SK-N-SH treated with all-trans-retinoic acid at 6 μM for 48 hours (cell line): ENCODE measurements at regions not wholly inside any gene's neighbourhood (a gene's known extent, or its start where the extent isn't known, plus 50 kb on each side); places are given as distances from the start of the nearest gene placed in this dataset.

Source experiments
- ATAC-seq: fragments of 200-7000 bp; cut with Tn5 transposase; 3 replicates; pipeline ENCODE4 v1.9.1; 2020; ENCODE audit warnings: mild to moderate bottlenecking, moderate library complexity
- ARNTL ChIP-seq: fragments of 450-650 bp; formaldehyde crosslinking; IDR thresholded peaks from 2 replicates; pipeline ENCODE4 v1.5.0; 2020; ENCODE audit warnings: low read depth, mild to moderate bottlenecking, moderate library complexity, borderline replicate concordance
- BACH2 ChIP-seq: fragments of 250-450 bp; sonication (Bioruptor Pico); IDR thresholded peaks from 2 replicates; pipeline ENCODE4 v1.9.0; 2021; ENCODE audit warnings: mild to moderate bottlenecking, borderline replicate concordance
- CREB5 ChIP-seq: fragments of 250-450 bp; sonication (Bioruptor Pico); IDR thresholded peaks from 2 replicates; pipeline ENCODE4 v1.5.1; 2020; ENCODE audit warnings: low read depth, mild to moderate bottlenecking, moderate library complexity
- CSDC2 ChIP-seq: fragments of 250-450 bp; sonication (Bioruptor Pico); IDR thresholded peaks from 2 replicates; pipeline ENCODE4 v1.5.0; 2020; ENCODE audit warnings: mild to moderate bottlenecking, moderate library complexity
- ESRRG ChIP-seq: fragments of 250-450 bp; sonication (Bioruptor Pico); IDR thresholded peaks from 2 replicates; pipeline ENCODE4 v1.6.1; 2021; ENCODE audit warnings: mild to moderate bottlenecking
- GLIS3 ChIP-seq: fragments of 250-450 bp; sonication (Bioruptor Pico); IDR thresholded peaks from 2 replicates; pipeline ENCODE4 v1.5.0; 2020; ENCODE audit warnings: mild to moderate bottlenecking, moderate library complexity
- ISL1 ChIP-seq: fragments of 250-450 bp; sonication (Bioruptor Pico); IDR thresholded peaks from 2 replicates; pipeline ENCODE4 v2.1.2; 2022; ENCODE audit warnings: mild to moderate bottlenecking, moderate library complexity
- OSR1 ChIP-seq: fragments of 250-450 bp; sonication (Bioruptor Pico); IDR thresholded peaks from 2 replicates; pipeline ENCODE4 v1.8.0; 2022; ENCODE audit warnings: moderate library complexity, mild to moderate bottlenecking, inconsistent platforms
- PATZ1 ChIP-seq: fragments of 250-450 bp; sonication (Bioruptor Pico); IDR thresholded peaks from 2 replicates; pipeline ENCODE4 v1.8.0; 2020; ENCODE audit warnings: mild to moderate bottlenecking, moderate library complexity, borderline replicate concordance
- PPARA ChIP-seq: fragments of 250-450 bp; sonication (Bioruptor Pico); IDR thresholded peaks from 2 replicates; pipeline ENCODE4 v1.5.0; 2020; ENCODE audit warnings: mild to moderate bottlenecking, borderline replicate concordance
- RARB ChIP-seq: fragments of 250-450 bp; sonication (Bioruptor Pico); IDR thresholded peaks from 2 replicates; pipeline ENCODE4 v1.8.0; 2021; ENCODE audit warnings: mild to moderate bottlenecking, moderate library complexity
- TCF4 ChIP-seq: fragments of 250-450 bp; sonication (Bioruptor Pico); IDR thresholded peaks from 2 replicates; pipeline ENCODE4 v1.8.0; 2021; ENCODE audit warnings: mild to moderate bottlenecking, moderate library complexity, borderline replicate concordance
- TOX ChIP-seq: fragments of 250-450 bp; sonication (Bioruptor Pico); IDR thresholded peaks from 2 replicates; pipeline ENCODE4 v1.8.0; 2021; ENCODE audit warnings: mild to moderate bottlenecking, moderate library complexity, borderline replicate concordance
- ZC3H10 ChIP-seq: fragments of 250-450 bp; sonication (Bioruptor Pico); IDR thresholded peaks from 2 replicates; pipeline ENCODE4 v1.5.1; 2021; ENCODE audit warnings: mild to moderate bottlenecking, moderate library complexity
- ZFP30 ChIP-seq: fragments of 450-650 bp; formaldehyde crosslinking; IDR thresholded peaks from 2 replicates; pipeline ENCODE4 v1.5.0; 2022; ENCODE audit warnings: mild to moderate bottlenecking, moderate library complexity
- ZNF565 ChIP-seq: fragments of 450-650 bp; formaldehyde crosslinking; conservative IDR thresholded peaks from 2 replicates; pipeline ENCODE4 v1.5.0; 2020; ENCODE audit warnings: low read depth, mild to moderate bottlenecking, moderate library complexity
- ZNF70 ChIP-seq: fragments of 450-650 bp; formaldehyde crosslinking; IDR thresholded peaks from 2 replicates; pipeline ENCODE4 v1.5.0; 2020; ENCODE audit warnings: mild to moderate bottlenecking, moderate library complexity
- ZNF8 ChIP-seq: fragments of 450-650 bp; formaldehyde crosslinking; IDR thresholded peaks from 2 replicates; pipeline ENCODE4 v1.5.0; 2020; ENCODE audit warnings: mild to moderate bottlenecking, moderate library complexity
- TF ChIP-seq, protein P1 (sequence below): fragments of 250-450 bp; sonication (Bioruptor Pico); IDR thresholded peaks from 2 replicates; pipeline ENCODE4 v1.5.0; 2020; ENCODE audit warnings: mild to moderate bottlenecking, moderate library complexity
- TF ChIP-seq, protein P2 (sequence below): fragments of 250-450 bp; sonication (Bioruptor Pico); IDR thresholded peaks from 2 replicates; pipeline ENCODE4 v1.5.1; 2021; ENCODE audit warnings: mild to moderate bottlenecking, moderate library complexity
- TF ChIP-seq, protein P3 (sequence below): fragments of 250-450 bp; sonication (Bioruptor Pico); IDR thresholded peaks from 2 replicates; pipeline ENCODE4 v1.8.0; 2021; ENCODE audit warnings: low read depth, mild to moderate bottlenecking, moderate library complexity, borderline replicate concordance

GRCh38 chr12:23221926-23222325 lies 597.0 kb downstream of the ETNK1 start:
- no peak for ATAC-seq

DNA sequence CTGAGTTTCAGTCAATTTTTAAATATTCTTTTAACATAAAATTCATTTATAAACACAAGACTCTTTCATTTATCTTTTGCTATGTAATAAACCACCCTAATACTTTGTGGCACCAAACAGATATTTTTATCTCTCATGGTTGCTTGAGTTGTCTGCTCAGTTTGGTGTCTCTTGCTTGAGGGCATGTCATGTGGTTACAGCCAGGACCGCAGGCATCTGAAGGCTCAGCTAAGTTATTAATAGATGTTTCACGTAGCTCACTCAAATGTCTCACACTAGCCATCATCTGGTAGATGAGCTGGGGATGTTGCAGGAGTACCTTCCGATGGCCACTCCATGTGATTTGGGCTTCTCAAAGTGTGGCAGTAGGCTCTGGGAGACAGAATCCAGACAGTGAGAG lies 597.8 kb downstream of the ETNK1 start:
- no peak for TF ChIP-seq ZNF565
- TF ChIP-seq TOX (CRISPR knock-in tag): no peak
- TF ChIP-seq TCF4 (CRISPR knock-in tag): no peak
- no peak for TF ChIP-seq PATZ1 (CRISPR knock-in tag)
- TF ChIP-seq, protein P1, sequence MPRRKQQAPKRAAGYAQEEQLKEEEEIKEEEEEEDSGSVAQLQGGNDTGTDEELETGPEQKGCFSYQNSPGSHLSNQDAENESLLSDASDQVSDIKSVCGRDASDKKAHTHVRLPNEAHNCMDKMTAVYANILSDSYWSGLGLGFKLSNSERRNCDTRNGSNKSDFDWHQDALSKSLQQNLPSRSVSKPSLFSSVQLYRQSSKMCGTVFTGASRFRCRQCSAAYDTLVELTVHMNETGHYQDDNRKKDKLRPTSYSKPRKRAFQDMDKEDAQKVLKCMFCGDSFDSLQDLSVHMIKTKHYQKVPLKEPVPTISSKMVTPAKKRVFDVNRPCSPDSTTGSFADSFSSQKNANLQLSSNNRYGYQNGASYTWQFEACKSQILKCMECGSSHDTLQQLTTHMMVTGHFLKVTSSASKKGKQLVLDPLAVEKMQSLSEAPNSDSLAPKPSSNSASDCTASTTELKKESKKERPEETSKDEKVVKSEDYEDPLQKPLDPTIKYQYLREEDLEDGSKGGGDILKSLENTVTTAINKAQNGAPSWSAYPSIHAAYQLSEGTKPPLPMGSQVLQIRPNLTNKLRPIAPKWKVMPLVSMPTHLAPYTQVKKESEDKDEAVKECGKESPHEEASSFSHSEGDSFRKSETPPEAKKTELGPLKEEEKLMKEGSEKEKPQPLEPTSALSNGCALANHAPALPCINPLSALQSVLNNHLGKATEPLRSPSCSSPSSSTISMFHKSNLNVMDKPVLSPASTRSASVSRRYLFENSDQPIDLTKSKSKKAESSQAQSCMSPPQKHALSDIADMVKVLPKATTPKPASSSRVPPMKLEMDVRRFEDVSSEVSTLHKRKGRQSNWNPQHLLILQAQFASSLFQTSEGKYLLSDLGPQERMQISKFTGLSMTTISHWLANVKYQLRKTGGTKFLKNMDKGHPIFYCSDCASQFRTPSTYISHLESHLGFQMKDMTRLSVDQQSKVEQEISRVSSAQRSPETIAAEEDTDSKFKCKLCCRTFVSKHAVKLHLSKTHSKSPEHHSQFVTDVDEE (CRISPR knock-in tag): no peak
- no peak for TF ChIP-seq GLIS3 (CRISPR knock-in tag)
- no peak for TF ChIP-seq RARB (CRISPR knock-in tag)
- no peak for TF ChIP-seq OSR1 (CRISPR knock-in tag)
- no peak for TF ChIP-seq ZNF8 (CRISPR knock-in tag)
- TF ChIP-seq ZFP30 (CRISPR knock-in tag): no peak
- no peak for TF ChIP-seq PPARA (CRISPR knock-in tag)
- TF ChIP-seq CSDC2 (CRISPR knock-in tag): no peak
- TF ChIP-seq ESRRG (CRISPR knock-in tag): no peak
- TF ChIP-seq ZC3H10 (CRISPR knock-in tag): no peak
- TF ChIP-seq, protein P2, sequence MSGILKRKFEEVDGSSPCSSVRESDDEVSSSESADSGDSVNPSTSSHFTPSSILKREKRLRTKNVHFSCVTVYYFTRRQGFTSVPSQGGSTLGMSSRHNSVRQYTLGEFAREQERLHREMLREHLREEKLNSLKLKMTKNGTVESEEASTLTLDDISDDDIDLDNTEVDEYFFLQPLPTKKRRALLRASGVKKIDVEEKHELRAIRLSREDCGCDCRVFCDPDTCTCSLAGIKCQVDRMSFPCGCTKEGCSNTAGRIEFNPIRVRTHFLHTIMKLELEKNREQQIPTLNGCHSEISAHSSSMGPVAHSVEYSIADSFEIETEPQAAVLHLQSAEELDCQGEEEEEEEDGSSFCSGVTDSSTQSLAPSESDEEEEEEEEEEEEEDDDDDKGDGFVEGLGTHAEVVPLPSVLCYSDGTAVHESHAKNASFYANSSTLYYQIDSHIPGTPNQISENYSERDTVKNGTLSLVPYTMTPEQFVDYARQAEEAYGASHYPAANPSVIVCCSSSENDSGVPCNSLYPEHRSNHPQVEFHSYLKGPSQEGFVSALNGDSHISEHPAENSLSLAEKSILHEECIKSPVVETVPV (CRISPR knock-in tag): no peak
- TF ChIP-seq, protein P3, sequence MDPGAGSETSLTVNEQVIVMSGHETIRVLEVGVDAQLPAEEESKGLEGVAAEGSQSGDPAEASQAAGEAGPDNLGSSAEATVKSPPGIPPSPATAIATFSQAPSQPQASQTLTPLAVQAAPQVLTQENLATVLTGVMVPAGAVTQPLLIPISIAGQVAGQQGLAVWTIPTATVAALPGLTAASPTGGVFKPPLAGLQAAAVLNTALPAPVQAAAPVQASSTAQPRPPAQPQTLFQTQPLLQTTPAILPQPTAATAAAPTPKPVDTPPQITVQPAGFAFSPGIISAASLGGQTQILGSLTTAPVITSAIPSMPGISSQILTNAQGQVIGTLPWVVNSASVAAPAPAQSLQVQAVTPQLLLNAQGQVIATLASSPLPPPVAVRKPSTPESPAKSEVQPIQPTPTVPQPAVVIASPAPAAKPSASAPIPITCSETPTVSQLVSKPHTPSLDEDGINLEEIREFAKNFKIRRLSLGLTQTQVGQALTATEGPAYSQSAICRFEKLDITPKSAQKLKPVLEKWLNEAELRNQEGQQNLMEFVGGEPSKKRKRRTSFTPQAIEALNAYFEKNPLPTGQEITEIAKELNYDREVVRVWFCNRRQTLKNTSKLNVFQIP (CRISPR knock-in tag): no peak
- no peak for TF ChIP-seq ARNTL (CRISPR knock-in tag)
- TF ChIP-seq CREB5 (CRISPR knock-in tag): no peak
- no peak for TF ChIP-seq ISL1 (CRISPR knock-in tag)
- TF ChIP-seq BACH2: no peak
- no peak for ATAC-seq

More at GRCh38 chr12:23221926-23222325, 597.0 kb downstream of the ETNK1 start:
- TF ChIP-seq ARNTL (CRISPR knock-in tag) (no peak), ZNF70 (CRISPR knock-in tag) (no peak), ESRRG (CRISPR knock-in tag) (no peak), PATZ1 (CRISPR knock-in tag) (no peak), CREB5 (CRISPR knock-in tag) (no peak)
- TF ChIP-seq, all 23 proteins: peak for 0
